Endodermal cell (in vitro differentiated cells): ENCODE measurements at regions not wholly inside any gene's neighbourhood (a gene's known extent, or its start where the extent isn't known, plus 50 kb on each side); places are given as distances from the start of the nearest gene placed in this dataset.

Experiments
- DNase-seq: peaks from one replicate; pipeline ENCODE4 v3.0.0-alpha.2; 2017
- H3K27ac ChIP-seq: 2 replicates; pipeline ENCODE4 v1.5.1; 2013; ENCODE audit warnings: mild to moderate bottlenecking, low read depth, low read length, moderate library complexity
- H3K27me3 ChIP-seq: 2 replicates; pipeline ENCODE4 v1.6.1; 2013; ENCODE audit warnings: mild to moderate bottlenecking, low read length, moderate library complexity; ENCODE audit not compliant: insufficient read depth, control insufficient read depth, poor library complexity, severe bottlenecking
- H3K36me3 ChIP-seq: 2 replicates; pipeline ENCODE4 v1.7.0; 2013; ENCODE audit warnings: mild to moderate bottlenecking, low read length, moderate library complexity; ENCODE audit not compliant: control insufficient read depth, insufficient read depth
- H3K4me1 ChIP-seq: one replicate; pipeline ENCODE4 v1.7.0; 2013; ENCODE audit warnings: low read length; ENCODE audit not compliant: control insufficient read depth, insufficient read depth
- H3K4me3 ChIP-seq: 2 replicates; pipeline ENCODE4 v1.5.1; 2013; ENCODE audit warnings: mild to moderate bottlenecking, low read length, moderate library complexity
- H3K9ac ChIP-seq: 2 replicates; pipeline ENCODE4 v1.6.1; 2013; ENCODE audit warnings: mild to moderate bottlenecking, low read length, moderate library complexity; ENCODE audit not compliant: poor library complexity, severe bottlenecking; ENCODE audit errors: extremely low read depth
- H3K9me3 ChIP-seq: 2 replicates; pipeline ENCODE4 v1.6.1; 2013; ENCODE audit warnings: mild to moderate bottlenecking, low read length, moderate library complexity; ENCODE audit not compliant: control insufficient read depth
- H3K27ac Mint-ChIP-seq: 2 replicates; pipeline ENCODE4 v1.8.0; 2020; ENCODE audit warnings: mixed read lengths
- H3K27me3 Mint-ChIP-seq: 2 replicates; pipeline ENCODE4 v1.8.0; 2021; ENCODE audit warnings: mild to moderate bottlenecking, mixed read lengths; ENCODE audit not compliant: insufficient read depth
- H3K36me3 Mint-ChIP-seq: 2 replicates; pipeline ENCODE4 v1.8.0; 2020; ENCODE audit warnings: low read depth, mixed read lengths
- H3K4me1 Mint-ChIP-seq: 2 replicates; pipeline ENCODE4 v1.8.0; 2020; ENCODE audit warnings: mixed read lengths
- H3K4me3 Mint-ChIP-seq: 2 replicates; pipeline ENCODE4 v1.8.0; 2020; ENCODE audit warnings: mild to moderate bottlenecking, moderate library complexity, mixed read lengths
- H3K9me3 Mint-ChIP-seq: 2 replicates; pipeline ENCODE4 v1.8.0; 2020; ENCODE audit warnings: mild to moderate bottlenecking, mixed read lengths
- CTCF ChIP-seq: fragments of 200-600 bp; sonication (generic); conservative IDR thresholded peaks from 2 replicates; pipeline ENCODE4 v1.5.0; 2021; ENCODE audit warnings: antibody characterized with exemption, mild to moderate bottlenecking
- WGBS, 2 experiments: methylation state at CpG; one replicate each; pipeline versions ENCODE4 v1.1.5 to v1.1.7; 2013; ENCODE audit warnings: missing lambda C conversion rate in 2 of 2, mixed read lengths in 1 of 2; ENCODE audit not compliant: insufficient coverage in 1 of 2, insufficient read length in 1 of 2; 5-methylcytosine and 5-hydroxymethylcytosine counted together

- H3K36me3 Mint-ChIP-seq, result no peaks in the 10 kb centered on the region
- no peak overlapping the region for H3K27ac ChIP-seq
- 93 to 99% methylated on average over 9 of the region's 9 CpGs for WGBS, 2 experiments
- peaks cover 9% of the 10 kb centered on the region for H3K4me1 Mint-ChIP-seq
- H3K9me3 ChIP-seq, result no peaks in the 10 kb centered on the region
- no peak overlapping the region for H3K27ac Mint-ChIP-seq
- no peak for DNase-seq
- no peaks in the 10 kb centered on the region for H3K27me3 Mint-ChIP-seq
- H3K4me1 ChIP-seq, result no peaks in the 10 kb centered on the region
- H3K9ac ChIP-seq, result no peak overlapping the region
- no peak overlapping the region for H3K4me3 ChIP-seq
- no peaks in the 10 kb centered on the region for H3K9me3 Mint-ChIP-seq
- TF ChIP-seq CTCF, result no peak
- no peak overlapping the region for H3K4me3 Mint-ChIP-seq
- no peaks in the 10 kb centered on the region for H3K27me3 ChIP-seq
- no peaks in the 10 kb centered on the region for H3K36me3 ChIP-seq
These were observed 98.0 kb downstream of the IRF2BPL start for GRCh38 chr14:76930549-76930948.

DNA sequence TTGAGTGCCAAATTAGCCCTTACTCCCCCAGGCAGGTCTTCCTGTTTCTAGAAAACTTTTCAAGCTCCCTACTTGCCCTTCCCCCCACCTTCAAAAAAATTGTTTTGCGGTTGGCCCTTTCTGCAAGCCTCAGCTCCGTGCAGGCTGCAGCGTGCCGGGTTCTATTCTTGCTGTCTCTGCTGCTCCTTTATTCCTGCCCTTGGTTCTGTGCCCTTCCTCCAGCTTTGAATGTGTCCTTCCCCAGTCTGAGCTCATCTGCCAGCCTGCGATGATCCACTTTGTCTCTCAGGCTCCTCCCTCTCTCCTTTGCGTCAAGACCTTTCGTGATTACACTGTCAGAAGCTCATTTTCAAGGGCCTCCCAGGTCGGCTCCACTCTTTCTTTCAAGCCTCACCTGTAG lies 98.6 kb downstream of the IRF2BPL start:
- Histone ChIP-seq H3K4me1 (no peaks in the 10 kb centered on the region), H3K9ac (no peak overlapping the region)

GRCh38 chr14:76927971-76928700 lies 100.4 kb downstream of the IRF2BPL start:
- H3K4me1 ChIP-seq, result no peaks in the 10 kb centered on the region
- WGBS, 2 experiments, result 78 to 92% methylated on average over 6 to 8 of the region's 8 CpGs

More for the DNA sequence above, 98.6 kb downstream of the IRF2BPL start:
- Mint-ChIP-seq H3K36me3 (no peaks in the 10 kb centered on the region), H3K27ac (no peak overlapping the region), H3K4me3 (no peak overlapping the region), H3K4me1 (peaks cover 12% of the 10 kb centered on the region), H3K27me3 (no peaks in the 10 kb centered on the region), H3K9me3 (no peaks in the 10 kb centered on the region)
- peak; percentile 73 for DNase-seq
- Histone ChIP-seq H3K27me3 (no peaks in the 10 kb centered on the region), H3K9me3 (no peaks in the 10 kb centered on the region), H3K4me3 (no peak overlapping the region), H3K27ac (no peak overlapping the region), H3K36me3 (no peaks in the 10 kb centered on the region)
- TF ChIP-seq CTCF, result no peak
- 47 to 53% methylated on average over 7 to 8 of the region's 8 CpGs for WGBS, 2 experiments

More at GRCh38 chr14:76927971-76928700, 100.4 kb downstream of the IRF2BPL start:
- Histone ChIP-seq H3K9me3 (no peaks in the 10 kb centered on the region), H3K27ac (no peak overlapping the region), H3K4me3 (no peak overlapping the region), H3K27me3 (no peaks in the 10 kb centered on the region), H3K9ac (no peak overlapping the region), H3K36me3 (no peaks in the 10 kb centered on the region)
- Mint-ChIP-seq H3K9me3 (no peaks in the 10 kb centered on the region), H3K27me3 (peaks cover 2% of the 10 kb centered on the region), H3K36me3 (no peaks in the 10 kb centered on the region), H3K4me1 (peaks cover 23% of the 10 kb centered on the region), H3K4me3 (no peak overlapping the region), H3K27ac (no peak overlapping the region)
- no peak for DNase-seq
- no peak for TF ChIP-seq CTCF
